K562 (cell line): ENCODE measurements at regions not wholly inside any gene's neighbourhood (a gene's known extent, or its start where the extent isn't known, plus 50 kb on each side); places are given as distances from the start of the nearest gene placed in this dataset.

ENCODE experiments used
- ATAC-seq: fragments of 200-7000 bp; cut with Tn5 transposase; 3 replicates; pipeline ENCODE4 v1.9.1; 2020; ENCODE audit warnings: moderate library complexity
- BruUV-seq: library from RNA; stranded (reverse); fragments of 400-500 nt; replicated peaks from 2 replicates; lab custom pipeline; 2021; lab: Mats Ljungman, UMichigan
- CTCF ChIA-PET: fragments of 300-600 bp; formaldehyde crosslinking; extraction: SDS; loops from one replicate; lab custom pipeline; 2021; ENCODE audit warnings: low intra/inter-chr PET ratio; lab: Yijun Ruan, JAX
- POLR2A ChIA-PET: fragments of 300-600, 350-650 bp; sonication (Branson Sonifier 250); formaldehyde crosslinking; extraction: SDS; loops from one replicate; lab custom pipeline; 2021; ENCODE audit warnings: antibody characterized with exemption, inconsistent platforms; lab: Yijun Ruan, JAX
- DNase-seq, 4 experiments: peaks; one replicate each; pipeline versions ENCODE4 v3.0.0 to v3.0.0-alpha.2; 2011 to 2018; ENCODE audit warnings: low spot score in 3 of 4, mixed read lengths in 3 of 4; ENCODE audit errors: extremely low read depth in 1 of 4
- FAIRE-seq: peaks from 2 replicates; lab custom pipeline; 2011; peaks lifted over from hg19 to GRCh38; lab: Jason Lieb, UNC
- H2AFZ ChIP-seq: 2 replicates; pipeline ENCODE4 v1.6.0; 2011; ENCODE audit warnings: low read depth, low read length, control low read depth, inconsistent platforms
- H3K27ac ChIP-seq: fragments of 200-600 bp; 3 replicates; pipeline ENCODE4 v1.8.0; 2011; ENCODE audit warnings: low read depth, mild to moderate bottlenecking, control low read depth, inconsistent platforms, low read length, moderate library complexity, mixed read lengths; ENCODE audit errors: extremely low read depth
- H3K27me3 ChIP-seq, 2 experiments: fragments of 300-600 bp in 1 of 2; 2 replicates in 1 of 2; 3 replicates in 1 of 2; pipeline versions ENCODE4 v1.6.0 to v1.8.0; 2011; ENCODE audit warnings: inconsistent platforms in 2 of 2, low read length in 2 of 2, mild to moderate bottlenecking in 1 of 2, mixed read lengths in 1 of 2, moderate library complexity in 1 of 2; ENCODE audit not compliant: control insufficient read depth in 2 of 2, insufficient read depth in 2 of 2
- H3K36me3 ChIP-seq: fragments of 300-600 bp; 3 replicates; pipeline ENCODE4 v1.8.0; 2011; ENCODE audit warnings: mild to moderate bottlenecking, low read length, inconsistent platforms; ENCODE audit not compliant: control insufficient read depth, insufficient read depth
- H3K4me1 ChIP-seq, 2 experiments: fragments of 200-600 bp in 1 of 2; replicated peaks in 1 of 2; 2 replicates in 1 of 2; 3 replicates in 1 of 2; pipeline versions ENCODE4 v1.5.1 to v1.8.0; 2011; ENCODE audit warnings: inconsistent platforms in 2 of 2, low read length in 2 of 2, mild to moderate bottlenecking in 1 of 2, mixed read lengths in 1 of 2, moderate library complexity in 1 of 2; ENCODE audit not compliant: control insufficient read depth in 2 of 2, insufficient read depth in 2 of 2
- H3K4me2 ChIP-seq: 2 replicates; pipeline ENCODE4 v1.6.1; 2011; ENCODE audit warnings: low read length, control low read depth, inconsistent platforms, mixed read lengths; ENCODE audit not compliant: insufficient read depth
- H3K4me3 ChIP-seq: fragments of 200-600 bp; sonication (generic), shearing (Covaris generic); 2 replicates; pipeline ENCODE4 v1.5.1; 2016; ENCODE audit warnings: control low read depth, inconsistent platforms
- H3K79me2 ChIP-seq: fragments of 200-600 bp; 3 replicates; pipeline ENCODE4 v1.8.0; 2011; ENCODE audit warnings: low read length, inconsistent platforms; ENCODE audit not compliant: control insufficient read depth, insufficient read depth
- H3K9ac ChIP-seq, 2 experiments: 2 replicates each; pipeline versions ENCODE4 v1.6.0 to v1.6.1; 2011; ENCODE audit warnings: low read depth in 2 of 2, low read length in 2 of 2, control low read depth in 1 of 2, inconsistent platforms in 1 of 2, mild to moderate bottlenecking in 1 of 2, mixed read lengths in 1 of 2; ENCODE audit not compliant: insufficient read depth in 1 of 2
- H3K9me1 ChIP-seq: one replicate; pipeline ENCODE4 v1.6.0; 2011; ENCODE audit warnings: inconsistent platforms, mild to moderate bottlenecking, low read length, moderate library complexity; ENCODE audit not compliant: control insufficient read depth, insufficient read depth
- H3K9me3 ChIP-seq: replicated peaks from 2 replicates; pipeline ENCODE4 v1.5.1; 2011; ENCODE audit warnings: low read depth, low read length, inconsistent platforms; ENCODE audit not compliant: control insufficient read depth, insufficient read depth
- H4K20me1 ChIP-seq: replicated peaks from 2 replicates; pipeline ENCODE4 v1.6.1; 2011; ENCODE audit warnings: low read length, inconsistent platforms, mixed read lengths; ENCODE audit not compliant: control insufficient read depth, insufficient read depth
- ARID2 ChIP-seq: fragments of 450-650 bp; IDR thresholded peaks from 2 replicates; pipeline ENCODE4 v1.6.1; 2017; ENCODE audit warnings: antibody characterized with exemption, mild to moderate bottlenecking
- CBFA2T3 ChIP-seq: fragments of 450-650 bp; IDR thresholded peaks from 2 replicates; pipeline ENCODE4 v1.6.1; 2017
- CEBPG ChIP-seq, 3 experiments: fragments of 200-800 bp in 1 of 3; sonication (Bioruptor generic) in 1 of 3; sonication (generic) in 1 of 3; formaldehyde crosslinking in 1 of 3; IDR thresholded peaks in 2 of 3; conservative IDR thresholded peaks in 1 of 3; 2 replicates each; pipeline versions ENCODE4 v1.6.1 to v1.8.0; 2016 to 2022; ENCODE audit warnings: missing compliant biosample characterization in 2 of 3, missing genetic modification characterization in 2 of 3, mild to moderate bottlenecking in 1 of 3, missing genetic modification reagents in 1 of 3
- MYNN ChIP-seq, 2 experiments: sonication (generic); formaldehyde crosslinking in 1 of 2; IDR thresholded peaks; 2 replicates each; pipeline versions ENCODE4 v1.5.0 to v1.6.1; 2016 to 2020; ENCODE audit warnings: antibody characterized with exemption in 1 of 2, missing genetic modification reagents in 1 of 2
- PHF20 ChIP-seq: fragments of 450-650 bp; IDR thresholded peaks from 2 replicates; pipeline ENCODE4 v1.6.1; 2018; ENCODE audit not compliant: partially characterized antibody
- POLR3A ChIP-seq: IDR thresholded peaks from 2 replicates; pipeline ENCODE4 v1.6.1; 2011; ENCODE audit warnings: borderline replicate concordance, mild to moderate bottlenecking, moderate library complexity; ENCODE audit not compliant: insufficient read length, insufficient read depth; ENCODE audit errors: extremely low read depth
- SETDB1 ChIP-seq: IDR thresholded peaks from one replicate; pipeline ENCODE4 v1.6.1; 2012; ENCODE audit warnings: low read length, control low read depth, inconsistent platforms
- SPI1 ChIP-seq: IDR thresholded peaks from 2 replicates; pipeline ENCODE4 v1.6.1; 2011; ENCODE audit warnings: low read depth, low read length, control low read depth, borderline replicate concordance
- TGIF2 ChIP-seq: sonication (generic); formaldehyde crosslinking; IDR thresholded peaks from 2 replicates; pipeline ENCODE4 v1.8.1; 2022; ENCODE audit warnings: mild to moderate bottlenecking, missing genetic modification reagents, moderate library complexity
- YBX1 ChIP-seq: fragments of 450-650 bp; IDR thresholded peaks from 2 replicates; pipeline ENCODE4 v1.7.1; 2016; ENCODE audit warnings: mild to moderate bottlenecking
- ZBTB26 ChIP-seq: fragments of 450-650 bp; formaldehyde crosslinking; IDR thresholded peaks from 2 replicates; pipeline ENCODE4 v1.4.0; 2022; ENCODE audit warnings: missing genetic modification characterization
- ZC3H11A ChIP-seq: IDR thresholded peaks from 2 replicates; pipeline ENCODE4 v1.6.1; 2012; ENCODE audit warnings: low read depth, low read length, improper control_type of control experiment
- ZNF586 ChIP-seq: fragments of 450-650 bp; formaldehyde crosslinking; conservative IDR thresholded peaks from 2 replicates; pipeline ENCODE4 v1.4.0; 2020; ENCODE audit warnings: mild to moderate bottlenecking, moderate library complexity
- WGBS: fragments of 100-300 bp; shearing (Covaris generic); methylation state at CpG from one replicate; pipeline ENCODE4 v1.1.6; 2016; ENCODE audit warnings: low coverage, mixed read lengths; ENCODE audit not compliant: insufficient coverage; ENCODE audit errors: missing lambda C conversion rate; 5-methylcytosine and 5-hydroxymethylcytosine counted together
- in situ Hi-C: fragments of 300-500 bp; cut with MboI; formaldehyde crosslinking; loops from 4 replicates; pipeline ENCODE4 v1.15.0; 2018; ENCODE audit warnings: inconsistent platforms, mixed read lengths
- intact Hi-C: fragments of 100-400 bp; cut with micrococcal nuclease; formaldehyde crosslinking; loops from 2 replicates; pipeline ENCODE4 v1.14.2; 2022
- TF ChIP-seq, protein P1 (sequence below): fragments of 250-450 bp; sonication (Bioruptor Pico); IDR thresholded peaks from 2 replicates; pipeline ENCODE4 v1.4.0; 2020; ENCODE audit warnings: mild to moderate bottlenecking, moderate library complexity

GRCh38 chr3:181888234-181888633 is 176.5 kb downstream of the SOX2 start:
- CTCF ChIA-PET: no interaction called here
- WGBS: 0% methylated on average over 3 of the region's 3 CpGs
- Histone ChIP-seq H4K20me1 (no peaks in the 10 kb centered on the region), H3K27ac (no peak overlapping the region), H3K36me3 (no peaks in the 10 kb centered on the region), H3K4me1 (no peaks in the 10 kb centered on the region), H3K27me3 (no peaks in the 10 kb centered on the region; a peak in 1 of 5 replicates), H3K9ac (no peak overlapping the region), H3K9me1 (no peaks in the 10 kb centered on the region), H3K9me3 (no peaks in the 10 kb centered on the region), H3K4me2 (no peak overlapping the region), H3K79me2 (no peaks in the 10 kb centered on the region), H3K4me3 (no peak overlapping the region), H2AFZ (no peak overlapping the region)
- ATAC-seq (no peak), FAIRE-seq (no peak), DNase-seq (no peak)
- no TSS peak for BruUV-seq
- POLR2A ChIA-PET: no interaction called here
- in situ Hi-C loops (no loop called here), intact Hi-C loops (no loop called here)
- TF ChIP-seq POLR3A (no peak), ZBTB26 (CRISPR knock-in tag) (no peak), MYNN (IDR thresholded peaks at IDR 0.05) (no peak), MYNN (CRISPR knock-in tag; IDR thresholded peaks at IDR 0.05) (no peak), YBX1 (no peak), TGIF2 (CRISPR knock-in tag) (no peak), ARID2 (no peak), CEBPG (CRISPR knock-in tag; IDR thresholded peaks at IDR 0.05) (no peak), CEBPG (tag; conservative IDR thresholded peaks at IDR 0.05 in 1 of 2, IDR thresholded peaks at IDR 0.05 in 1 of 2) (no peak), SPI1 (no peak), SETDB1 (no peak), ZC3H11A (no peak), PHF20 (no peak), ZNF586 (CRISPR knock-in tag) (no peak), CBFA2T3 (no peak)
- TF ChIP-seq, protein P1, sequence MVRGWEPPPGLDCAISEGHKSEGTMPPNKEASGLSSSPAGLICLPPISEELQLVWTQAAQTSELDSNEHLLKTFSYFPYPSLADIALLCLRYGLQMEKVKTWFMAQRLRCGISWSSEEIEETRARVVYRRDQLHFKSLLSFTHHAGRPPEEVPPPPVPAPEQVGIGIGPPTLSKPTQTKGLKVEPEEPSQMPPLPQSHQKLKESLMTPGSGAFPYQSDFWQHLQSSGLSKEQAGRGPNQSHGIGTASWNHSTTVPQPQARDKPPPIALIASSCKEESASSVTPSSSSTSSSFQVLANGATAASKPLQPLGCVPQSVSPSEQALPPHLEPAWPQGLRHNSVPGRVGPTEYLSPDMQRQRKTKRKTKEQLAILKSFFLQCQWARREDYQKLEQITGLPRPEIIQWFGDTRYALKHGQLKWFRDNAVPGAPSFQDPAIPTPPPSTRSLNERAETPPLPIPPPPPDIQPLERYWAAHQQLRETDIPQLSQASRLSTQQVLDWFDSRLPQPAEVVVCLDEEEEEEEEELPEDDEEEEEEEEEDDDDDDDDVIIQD (CRISPR knock-in tag): no peak
